ENCODE measurements at regions not wholly inside any gene's neighbourhood (a gene's known extent, or its start where the extent isn't known, plus 50 kb on each side); places are given as distances from the start of the nearest gene placed in this dataset.

DNA sequence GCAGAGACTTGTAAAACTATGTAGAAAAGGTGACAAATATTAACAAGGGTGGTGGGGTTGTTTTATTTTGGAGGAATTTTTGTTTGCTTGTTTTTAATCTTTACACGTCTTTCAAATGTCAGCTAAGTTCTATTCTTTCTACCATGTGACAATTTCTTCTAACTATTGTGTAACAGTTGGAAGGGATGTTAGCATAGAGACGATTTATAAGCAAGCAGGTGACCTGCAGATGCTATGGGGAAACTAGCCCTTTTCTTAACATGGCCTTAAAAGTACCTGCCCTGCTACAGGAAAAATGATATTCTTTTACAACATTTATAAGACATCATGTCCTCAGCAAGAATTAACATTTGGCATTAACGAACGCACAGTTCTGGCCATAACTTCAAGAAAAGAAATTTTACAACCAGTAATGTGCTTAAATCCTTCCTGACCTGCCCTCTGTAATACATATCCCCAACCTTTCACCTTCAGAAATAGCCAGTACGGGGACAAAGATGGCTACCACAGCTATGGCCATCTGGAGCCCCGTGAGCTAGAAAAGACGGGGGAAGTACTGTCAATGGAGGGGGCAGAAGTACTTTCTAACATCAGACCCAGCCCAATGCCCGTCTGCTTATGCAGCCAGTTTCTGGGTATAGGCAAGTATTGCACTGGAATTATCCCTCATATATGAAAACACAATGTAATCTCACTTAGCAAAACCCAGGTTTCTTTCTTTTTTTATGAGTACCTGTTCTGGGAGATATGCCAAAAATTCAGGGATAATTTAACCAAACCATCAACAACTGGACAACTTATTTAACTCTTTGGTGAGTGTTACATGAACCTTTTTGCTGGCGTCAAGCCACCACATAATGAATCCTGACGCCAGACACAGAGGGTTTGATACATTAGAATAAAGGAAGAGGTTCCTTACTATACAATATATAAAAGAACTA is 67.7 kb upstream of the NR2F2 start:
- TF ChIP-seq EZH2 (IDR thresholded peaks at IDR 0.05; ENCODE audit: low read length): no peak
- TF ChIP-seq, protein P1, sequence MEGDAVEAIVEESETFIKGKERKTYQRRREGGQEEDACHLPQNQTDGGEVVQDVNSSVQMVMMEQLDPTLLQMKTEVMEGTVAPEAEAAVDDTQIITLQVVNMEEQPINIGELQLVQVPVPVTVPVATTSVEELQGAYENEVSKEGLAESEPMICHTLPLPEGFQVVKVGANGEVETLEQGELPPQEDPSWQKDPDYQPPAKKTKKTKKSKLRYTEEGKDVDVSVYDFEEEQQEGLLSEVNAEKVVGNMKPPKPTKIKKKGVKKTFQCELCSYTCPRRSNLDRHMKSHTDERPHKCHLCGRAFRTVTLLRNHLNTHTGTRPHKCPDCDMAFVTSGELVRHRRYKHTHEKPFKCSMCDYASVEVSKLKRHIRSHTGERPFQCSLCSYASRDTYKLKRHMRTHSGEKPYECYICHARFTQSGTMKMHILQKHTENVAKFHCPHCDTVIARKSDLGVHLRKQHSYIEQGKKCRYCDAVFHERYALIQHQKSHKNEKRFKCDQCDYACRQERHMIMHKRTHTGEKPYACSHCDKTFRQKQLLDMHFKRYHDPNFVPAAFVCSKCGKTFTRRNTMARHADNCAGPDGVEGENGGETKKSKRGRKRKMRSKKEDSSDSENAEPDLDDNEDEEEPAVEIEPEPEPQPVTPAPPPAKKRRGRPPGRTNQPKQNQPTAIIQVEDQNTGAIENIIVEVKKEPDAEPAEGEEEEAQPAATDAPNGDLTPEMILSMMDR (optimal IDR thresholded peaks at IDR 0.05 in 1 of 3, IDR thresholded peaks at IDR 0.05 in 1 of 3, conservative IDR thresholded peaks at IDR 0.05 in 1 of 3; ENCODE audit: extremely low read depth in 1 of 3, insufficient read depth in 2 of 3, low read length in 3 of 3): no peak
- no peak overlapping the region for H3K9ac ChIP-seq (ENCODE audit: control insufficient read depth, extremely low read depth, insufficient read depth, low read length)
- no peaks in the 10 kb centered on the region for H3K79me2 ChIP-seq (ENCODE audit: control insufficient read depth, insufficient read depth, low read length)
- no peaks in the 10 kb centered on the region for H3K9me3 ChIP-seq (ENCODE audit: control insufficient read depth, low read depth, low read length)
- no peaks in the 10 kb centered on the region for H4K20me1 ChIP-seq (ENCODE audit: control insufficient read depth, extremely low read depth, insufficient read depth, low read length)
- H3K4me1 ChIP-seq (ENCODE audit: control insufficient read depth, extremely low read depth, insufficient read depth, low read length): peaks cover 15% of the 10 kb centered on the region
- H3K4me3 ChIP-seq (ENCODE audit: control insufficient read depth in 2 of 3, extremely low read depth in 1 of 3, insufficient read depth in 2 of 3, low read depth in 1 of 3, low read length in 3 of 3): no peak overlapping the region
- no peaks in the 10 kb centered on the region for H3K36me3 ChIP-seq (ENCODE audit: control insufficient read depth in 2 of 2, extremely low read depth in 1 of 2, insufficient read depth in 2 of 2, low read length in 2 of 2)
- no peaks in the 10 kb centered on the region for H3K9me1 ChIP-seq (ENCODE audit: control insufficient read depth, extremely low read depth, insufficient read depth, low read length)
- no peak overlapping the region for H3K4me2 ChIP-seq (ENCODE audit: control insufficient read depth, extremely low read depth, insufficient read depth, low read depth, low read length)
- DNase-seq (ENCODE audit: low read depth, low spot score): no peak
- FAIRE-seq: no peak
- dilution Hi-C loops (cut with MboI; ENCODE audit: extremely low pct_ligation_motif_present, low sequenced_read_pairs): no loop called here
- no peak overlapping the region for H2AFZ ChIP-seq (ENCODE audit: control insufficient read depth, low read length)
- no peaks in the 10 kb centered on the region for H3K27me3 ChIP-seq (ENCODE audit: control insufficient read depth, extremely low read depth, insufficient read depth, low read length)
- no peak overlapping the region for H3K27ac ChIP-seq (ENCODE audit: control insufficient read depth, insufficient read depth, low read length)

DNA sequence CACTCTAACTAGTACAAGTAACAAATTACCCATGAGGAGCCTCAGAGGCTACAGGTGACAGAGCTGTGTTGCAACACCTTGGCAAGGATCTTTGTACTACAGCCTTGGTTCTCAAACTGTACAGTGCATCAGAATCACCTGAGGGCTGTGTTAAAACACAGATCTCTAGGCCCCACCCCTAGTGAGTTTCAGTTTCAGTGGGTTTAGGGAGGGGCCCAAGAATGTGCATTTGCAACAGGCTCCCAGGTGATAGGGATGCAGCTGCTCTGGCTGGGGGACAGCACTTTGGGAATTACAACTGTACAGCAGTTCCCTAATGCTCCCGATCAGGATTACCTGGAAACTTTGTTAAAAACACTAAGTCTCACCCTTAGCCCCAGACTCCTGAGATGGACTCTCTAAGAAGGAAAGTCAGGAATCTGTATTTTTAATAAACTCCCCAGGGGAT is 66.1 kb upstream of the NR2F2 start:
- Histone ChIP-seq H4K20me1 (ENCODE audit: control insufficient read depth, extremely low read depth, insufficient read depth, low read length) (no peaks in the 10 kb centered on the region), H2AFZ (ENCODE audit: control insufficient read depth, low read length) (no peak overlapping the region), H3K9me1 (ENCODE audit: control insufficient read depth, extremely low read depth, insufficient read depth, low read length) (no peaks in the 10 kb centered on the region), H3K4me3 (ENCODE audit: control insufficient read depth in 2 of 3, extremely low read depth in 1 of 3, insufficient read depth in 2 of 3, low read depth in 1 of 3, low read length in 3 of 3) (no peak overlapping the region), H3K27ac (ENCODE audit: control insufficient read depth, insufficient read depth, low read length) (peak overlapping the region; percentile 41), H3K27me3 (ENCODE audit: control insufficient read depth, extremely low read depth, insufficient read depth, low read length) (no peaks in the 10 kb centered on the region), H3K9me3 (ENCODE audit: control insufficient read depth, low read depth, low read length) (no peaks in the 10 kb centered on the region), H3K79me2 (ENCODE audit: control insufficient read depth, insufficient read depth, low read length) (no peaks in the 10 kb centered on the region), H3K4me1 (ENCODE audit: control insufficient read depth, extremely low read depth, insufficient read depth, low read length) (peaks cover 26% of the 10 kb centered on the region), H3K4me2 (ENCODE audit: control insufficient read depth, extremely low read depth, insufficient read depth, low read depth, low read length) (peak overlapping the region; percentile 45), H3K36me3 (ENCODE audit: control insufficient read depth in 2 of 2, extremely low read depth in 1 of 2, insufficient read depth in 2 of 2, low read length in 2 of 2) (no peaks in the 10 kb centered on the region), H3K9ac (ENCODE audit: control insufficient read depth, extremely low read depth, insufficient read depth, low read length) (peak overlapping the region; percentile 28)
- FAIRE-seq (peak; percentile 67), DNase-seq (ENCODE audit: low read depth, low spot score) (peak; percentile 74)
- TF ChIP-seq EZH2 (IDR thresholded peaks at IDR 0.05; ENCODE audit: low read length): no peak
- TF ChIP-seq, protein P1 (optimal IDR thresholded peaks at IDR 0.05 in 1 of 3, IDR thresholded peaks at IDR 0.05 in 1 of 3, conservative IDR thresholded peaks at IDR 0.05 in 1 of 3; ENCODE audit: extremely low read depth in 1 of 3, insufficient read depth in 2 of 3, low read length in 3 of 3): no peak
- dilution Hi-C loops (cut with MboI; ENCODE audit: extremely low pct_ligation_motif_present, low sequenced_read_pairs): no loop called here

Data from keratinocyte (primary cell).